Fibroblast of skin of right biceps (primary cell): ENCODE measurements at regions not wholly inside any gene's neighbourhood (a gene's known extent, or its start where the extent isn't known, plus 50 kb on each side); places are given as distances from the start of the nearest gene placed in this dataset.

Source experiments
- DNase-seq: peaks from one replicate; pipeline ENCODE4 v3.0.0-alpha.2; 2013

DNA sequence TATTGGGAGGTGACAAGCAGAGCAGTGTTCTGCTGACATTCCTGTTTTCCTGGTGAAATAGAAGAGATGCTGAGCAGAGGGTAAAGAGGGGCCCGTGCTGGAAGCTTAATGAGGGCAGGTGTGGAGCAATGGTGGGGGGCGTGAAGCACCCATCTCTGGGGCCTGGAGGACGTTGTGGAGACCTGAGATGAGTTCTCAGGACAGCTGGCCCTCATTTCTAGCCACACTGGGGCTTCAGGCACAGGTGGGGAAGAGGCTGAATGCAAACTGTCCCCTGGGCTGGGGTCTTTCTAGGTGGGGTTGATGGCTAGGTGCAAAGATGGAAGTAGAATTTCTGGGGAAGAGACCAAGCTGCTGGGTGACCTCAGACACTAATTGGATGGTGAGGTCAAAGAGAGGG is 274.2 kb upstream of the TCERG1L start:
- no peak for DNase-seq

GRCh38 chr10:131586958-131587357 is 275.4 kb upstream of the TCERG1L start:
- no peak for DNase-seq

- no peak for DNase-seq
Observed at GRCh38 chr10:131587976-131588680, 276.6 kb upstream of the TCERG1L start.

- DNase-seq = no peak
Observed at GRCh38 chr10:131588704-131589220, 277.2 kb upstream of the TCERG1L start.

DNA sequence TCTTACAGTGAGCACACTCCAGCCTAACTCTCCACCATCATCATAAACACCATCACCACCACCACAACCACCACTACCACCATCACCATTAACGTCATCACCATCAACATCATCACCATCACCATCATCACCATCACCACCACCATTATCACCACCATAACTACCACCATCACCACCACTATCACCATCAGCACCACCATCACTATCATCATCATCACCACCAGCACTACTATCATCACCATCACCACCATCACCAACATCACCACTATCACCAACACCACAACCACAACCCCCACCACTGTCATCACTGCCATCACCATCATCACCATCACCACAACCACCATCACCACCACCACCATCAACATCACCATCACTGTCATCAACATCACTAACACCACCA is 279.0 kb upstream of the TCERG1L start:
- no peak for DNase-seq

DNA sequence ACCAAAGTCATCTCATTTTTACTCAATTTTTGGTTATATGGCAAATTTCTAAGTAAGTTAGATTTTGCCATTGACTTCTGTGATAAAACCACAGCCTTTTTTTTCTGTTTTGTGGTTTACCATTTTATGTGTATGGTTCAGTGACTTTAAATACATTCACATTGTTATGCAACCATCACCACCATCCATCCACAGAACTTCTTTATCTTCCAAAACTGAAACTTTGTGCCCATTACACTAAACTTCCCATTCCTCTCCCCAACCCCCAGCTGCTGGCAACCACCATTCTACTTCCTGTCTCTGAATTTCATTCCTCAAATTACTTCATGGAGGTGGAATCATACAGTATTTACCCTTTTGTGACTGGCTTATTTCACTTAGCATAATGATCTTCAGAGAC is 280.4 kb upstream of the TCERG1L start:
- no peak for DNase-seq

DNA sequence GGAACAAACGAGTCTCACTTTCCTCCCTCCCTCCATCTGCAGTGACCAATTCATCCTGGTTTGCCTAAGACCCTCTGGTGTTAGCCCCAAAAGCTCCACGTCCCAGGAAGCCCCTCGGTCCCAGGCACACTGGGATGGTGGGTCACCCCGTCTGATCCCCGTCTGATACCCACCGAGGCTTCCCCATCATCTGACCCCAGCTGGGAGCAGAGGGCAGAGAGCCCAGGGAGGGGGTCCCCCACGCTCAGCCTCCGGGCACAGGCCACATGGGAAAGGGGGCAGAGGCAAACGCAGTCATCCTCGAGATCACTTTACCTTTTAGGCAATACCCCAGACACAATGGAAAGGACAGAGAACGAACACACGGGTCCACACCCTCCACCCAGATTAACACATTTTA is 291.6 kb upstream of the PPP2R2D start:
- no peak for DNase-seq

- DNase-seq = no peak
Observed at GRCh38 chr10:131615150-131615549, 285.7 kb upstream of the PPP2R2D start.

GRCh38 chr10:131616040-131616439 is 284.8 kb upstream of the PPP2R2D start:
- no peak for DNase-seq

- no peak for DNase-seq
Observed at GRCh38 chr10:131617113-131617858, 283.5 kb upstream of the PPP2R2D start.

- DNase-seq = no peak
Observed at GRCh38 chr10:131618587-131619267, 282.1 kb upstream of the PPP2R2D start.

- no peak for DNase-seq
Observed at GRCh38 chr10:131620314-131620713, 280.5 kb upstream of the PPP2R2D start.

- DNase-seq = no peak
Observed at GRCh38 chr10:131620904-131621303, 279.9 kb upstream of the PPP2R2D start.

GRCh38 chr10:131621784-131622624 is 278.8 kb upstream of the PPP2R2D start:
- DNase-seq = no peak

- DNase-seq = no peak
Observed at GRCh38 chr10:131625041-131625440, 275.8 kb upstream of the PPP2R2D start.

DNA sequence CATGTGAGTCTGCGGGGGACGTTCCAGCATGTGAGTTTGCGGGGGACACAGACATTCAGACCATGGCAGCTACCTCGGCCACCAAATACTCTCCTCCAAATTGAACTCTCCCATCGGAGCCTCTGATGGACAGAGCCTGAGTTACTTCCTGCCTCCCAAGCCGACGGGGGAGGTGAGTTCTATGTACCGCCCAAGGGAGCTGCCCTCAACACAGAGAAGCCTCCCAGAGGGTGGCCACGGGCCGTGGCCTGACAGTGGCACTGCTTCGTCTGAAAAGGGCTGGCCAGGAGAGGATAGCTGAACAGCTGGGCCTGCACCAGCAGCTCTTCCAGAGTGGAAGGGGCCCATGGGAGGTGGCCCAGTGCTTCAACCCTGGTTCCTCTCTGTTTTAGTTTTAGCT is 274.5 kb upstream of the PPP2R2D start:
- no peak for DNase-seq

- DNase-seq = no peak
Observed at GRCh38 chr10:131629026-131629770, 271.6 kb upstream of the PPP2R2D start.

DNA sequence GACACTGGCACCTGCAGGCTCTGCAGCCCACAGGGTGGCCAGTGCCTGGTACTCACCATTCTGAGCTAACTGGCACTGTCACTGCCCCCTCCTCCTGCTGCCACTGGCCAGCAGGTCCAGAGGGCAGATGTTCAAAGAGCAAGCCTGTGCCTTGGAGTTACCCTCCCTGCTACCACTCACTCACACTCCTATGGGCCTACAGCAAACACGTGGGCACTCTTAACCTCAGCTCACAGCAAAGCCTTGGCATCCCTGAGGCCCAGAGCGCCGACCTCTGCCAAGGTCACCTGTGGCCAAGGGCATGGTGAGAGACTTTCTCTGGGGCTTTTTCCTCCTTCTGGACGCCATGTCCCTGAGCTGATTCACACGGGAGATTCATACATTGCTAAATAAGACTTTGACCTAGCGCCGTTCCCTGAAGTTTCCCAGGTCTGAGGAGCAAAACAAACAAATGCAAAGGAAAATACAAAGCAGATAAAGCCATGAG is 270.0 kb upstream of the PPP2R2D start:
- DNase-seq = no peak

GRCh38 chr10:131631619-131632018 is 269.2 kb upstream of the PPP2R2D start:
- DNase-seq = no peak

DNA sequence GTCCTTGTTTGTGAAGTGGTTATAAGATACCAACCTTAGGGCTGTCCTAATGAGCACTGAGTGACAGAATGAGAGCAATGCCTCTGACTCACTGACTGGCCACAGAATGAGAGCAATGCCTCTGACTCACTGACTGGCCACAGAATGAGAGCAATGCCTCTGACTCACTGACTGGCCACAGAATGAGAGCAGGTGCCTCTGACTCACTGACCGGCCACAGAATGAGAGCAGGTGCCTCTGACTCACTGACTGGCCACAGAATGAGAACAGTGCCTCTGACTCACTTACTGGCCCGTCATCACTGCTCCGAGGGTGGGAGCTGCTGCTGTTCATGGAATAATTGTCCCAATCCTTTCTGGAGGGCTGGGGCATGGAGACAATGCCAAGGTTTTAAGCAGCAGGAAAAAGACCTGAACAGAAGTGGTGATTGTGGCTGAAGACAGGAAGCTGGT is 265.2 kb upstream of the PPP2R2D start:
- DNase-seq = no peak

GRCh38 chr10:131636116-131636515 is 264.7 kb upstream of the PPP2R2D start:
- DNase-seq = no peak
